Testis (tissue), 2 donors: ENCODE measurements at regions not wholly inside any gene's neighbourhood (a gene's known extent, or its start where the extent isn't known, plus 50 kb on each side); places are given as distances from the start of the nearest gene placed in this dataset.
A peak's percentile ranks its signal among the peaks of the same experiment; 100 is the strongest.

Source experiments
- DNase-seq: peaks from one replicate; pipeline ENCODE4 v3.0.0-alpha.2; 2019
- H3K27ac ChIP-seq, 2 donors: fragments of 200-600 bp; sonication (generic); one replicate each; pipeline ENCODE4 v1.5.1; 2019
- H3K27me3 ChIP-seq: fragments of 200-600 bp; sonication (generic); one replicate; pipeline ENCODE4 v1.5.1; 2019
- H3K36me3 ChIP-seq: fragments of 200-600 bp; sonication (generic); one replicate; pipeline ENCODE4 v1.5.1; 2017; ENCODE audit warnings: low read depth; ENCODE audit errors: missing control alignments
- H3K4me1 ChIP-seq: fragments of 200-600 bp; sonication (generic); one replicate; pipeline ENCODE4 v1.5.1; 2019
- H3K4me3 ChIP-seq, 2 donors: fragments of 200-600 bp; sonication (generic); one replicate each; pipeline ENCODE4 v1.5.1; 2017 to 2019
- H3K9me3 ChIP-seq: fragments of 200-600 bp; sonication (generic); one replicate; pipeline ENCODE4 v1.5.1; 2017
- POLR2A ChIP-seq: fragments of 450-650 bp; IDR thresholded peaks from one replicate; pipeline ENCODE4 v1.6.1; 2017; ENCODE audit warnings: antibody characterized with exemption, mild to moderate bottlenecking, moderate library complexity
- WGBS, 2 donors: methylation state at CpG; one replicate each; pipeline ENCODE4 v1.1.5; 2018; 5-methylcytosine and 5-hydroxymethylcytosine counted together
- intact Hi-C: fragments of 100-400 bp; cut with DNase I; formaldehyde crosslinking; loops from one replicate; pipeline ENCODE4 v1.15.1; 2023; ENCODE audit warnings: low total_unique reads
- TF ChIP-seq, protein P1 (sequence below), 3 experiments: fragments of 450-650 bp in 2 of 3; fragments of 200-600 bp in 1 of 3; sonication (generic) in 1 of 3; IDR thresholded peaks; one replicate each; pipeline ENCODE4 v1.5.1; 2016 to 2019; ENCODE audit warnings: antibody characterized with exemption in 3 of 3, mild to moderate bottlenecking in 2 of 3, moderate library complexity in 1 of 3

DNA sequence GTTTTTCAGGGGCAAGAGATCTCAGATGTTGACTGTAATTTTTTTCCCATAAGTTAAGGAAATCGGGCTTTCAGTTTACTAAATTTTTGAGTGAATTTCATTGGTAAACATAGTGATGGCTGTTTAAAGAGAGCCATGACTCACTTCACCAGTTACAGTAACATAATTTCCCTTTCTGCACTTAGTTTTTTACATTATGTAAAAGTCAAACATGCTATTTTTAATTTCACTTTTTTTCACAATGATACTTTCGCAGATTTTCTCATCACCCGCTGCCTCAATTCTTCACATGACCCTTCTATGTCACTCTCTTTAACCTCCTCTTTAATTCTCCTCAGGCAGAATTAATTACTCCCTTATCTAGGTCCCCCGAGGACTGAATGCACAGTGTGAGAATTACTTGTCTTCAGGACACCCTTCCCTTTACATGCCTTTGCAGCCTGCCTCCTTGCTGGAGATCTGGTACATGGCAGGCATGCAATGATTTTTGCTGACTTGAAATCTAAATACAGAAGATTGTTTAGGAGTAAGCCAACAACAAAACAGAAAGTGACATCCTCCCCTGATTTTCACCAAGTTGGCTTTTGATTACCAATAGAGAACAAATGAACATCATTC is 217.5 kb upstream of the S1PR3 start:
- Histone ChIP-seq H3K27me3 (no peaks in the 10 kb centered on the region), H3K27ac (peak overlapping the region in 1 of 2 donors; percentile 30), H3K36me3 (no peaks in the 10 kb centered on the region), H3K4me3 (no peak overlapping the region), H3K9me3 (no peaks in the 10 kb centered on the region), H3K4me1 (peaks cover 35% of the 10 kb centered on the region)
- no peak for TF ChIP-seq POLR2A
- TF ChIP-seq, protein P1, sequence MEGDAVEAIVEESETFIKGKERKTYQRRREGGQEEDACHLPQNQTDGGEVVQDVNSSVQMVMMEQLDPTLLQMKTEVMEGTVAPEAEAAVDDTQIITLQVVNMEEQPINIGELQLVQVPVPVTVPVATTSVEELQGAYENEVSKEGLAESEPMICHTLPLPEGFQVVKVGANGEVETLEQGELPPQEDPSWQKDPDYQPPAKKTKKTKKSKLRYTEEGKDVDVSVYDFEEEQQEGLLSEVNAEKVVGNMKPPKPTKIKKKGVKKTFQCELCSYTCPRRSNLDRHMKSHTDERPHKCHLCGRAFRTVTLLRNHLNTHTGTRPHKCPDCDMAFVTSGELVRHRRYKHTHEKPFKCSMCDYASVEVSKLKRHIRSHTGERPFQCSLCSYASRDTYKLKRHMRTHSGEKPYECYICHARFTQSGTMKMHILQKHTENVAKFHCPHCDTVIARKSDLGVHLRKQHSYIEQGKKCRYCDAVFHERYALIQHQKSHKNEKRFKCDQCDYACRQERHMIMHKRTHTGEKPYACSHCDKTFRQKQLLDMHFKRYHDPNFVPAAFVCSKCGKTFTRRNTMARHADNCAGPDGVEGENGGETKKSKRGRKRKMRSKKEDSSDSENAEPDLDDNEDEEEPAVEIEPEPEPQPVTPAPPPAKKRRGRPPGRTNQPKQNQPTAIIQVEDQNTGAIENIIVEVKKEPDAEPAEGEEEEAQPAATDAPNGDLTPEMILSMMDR (IDR thresholded peaks at IDR 0.05), result no peak
- no peak for DNase-seq
- intact Hi-C loops, result no loop called here
- WGBS, 2 donors, result 59 to 63% methylated on average over 4 of the region's 4 CpGs

DNA sequence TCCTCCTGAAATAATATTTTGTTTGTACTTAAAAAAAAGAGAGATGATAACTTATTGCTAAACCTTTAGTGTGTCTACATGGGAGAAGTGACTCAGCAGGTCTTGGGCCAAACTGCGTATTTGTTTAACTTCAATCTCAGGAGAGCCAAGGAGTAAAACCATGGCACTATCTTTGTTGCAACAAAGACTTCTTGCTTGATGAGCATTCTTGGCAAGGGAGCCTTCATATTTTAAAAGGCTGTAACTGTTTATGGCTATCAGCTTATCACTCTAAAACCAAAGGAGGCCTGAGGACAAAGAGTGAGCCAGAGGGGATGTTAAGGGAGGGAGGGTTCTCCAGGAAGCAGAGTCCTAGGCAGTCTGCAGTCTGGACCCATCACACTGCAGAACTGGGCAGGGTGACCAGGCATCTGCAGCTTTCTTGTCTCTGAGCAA is 216.2 kb upstream of the S1PR3 start:
- Histone ChIP-seq H3K4me1 (peaks cover 35% of the 10 kb centered on the region), H3K9me3 (no peaks in the 10 kb centered on the region), H3K4me3 (no peak overlapping the region), H3K36me3 (no peaks in the 10 kb centered on the region), H3K27ac (peak overlapping the region in 1 of 2 donors; percentile 60), H3K27me3 (no peaks in the 10 kb centered on the region)
- DNase-seq, result peak; percentile 79
- WGBS, 2 donors, result 34 to 48% methylated on average over 1 of the region's 1 CpG
- TF ChIP-seq, protein P1 (IDR thresholded peaks at IDR 0.05), result no peak
- no peak for TF ChIP-seq POLR2A
- intact Hi-C loops, result no loop called here

DNA sequence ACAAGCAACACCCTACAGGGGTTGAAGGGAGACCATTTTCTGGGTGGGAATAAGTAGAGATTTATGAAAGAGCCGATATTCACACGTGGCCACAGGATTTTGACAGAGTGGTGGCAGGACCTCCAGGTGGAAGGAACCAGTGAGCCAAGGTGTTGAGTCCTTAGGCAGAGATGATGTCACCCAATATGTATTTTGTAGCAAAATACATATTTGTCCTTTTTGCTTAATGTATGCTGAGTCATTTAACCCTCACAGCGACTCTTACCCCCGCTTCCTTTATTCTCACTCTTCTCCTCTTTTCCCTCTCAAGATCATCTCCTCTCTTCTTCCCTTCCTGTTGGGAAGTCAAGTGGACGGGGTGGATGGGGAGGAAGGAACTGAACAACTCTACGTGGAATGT is 215.7 kb upstream of the S1PR3 start:
- Histone ChIP-seq H3K4me1 (peaks cover 35% of the 10 kb centered on the region), H3K9me3 (no peaks in the 10 kb centered on the region), H3K27ac (peak overlapping the region in 1 of 2 donors; percentile 71), H3K36me3 (no peaks in the 10 kb centered on the region), H3K27me3 (no peaks in the 10 kb centered on the region), H3K4me3 (no peak overlapping the region)
- intact Hi-C loops, result no loop called here
- WGBS, 2 donors, result 89% methylated on average over 6 of the region's 6 CpGs
- TF ChIP-seq, protein P1 (IDR thresholded peaks at IDR 0.05), result no peak
- no peak for TF ChIP-seq POLR2A
- no peak for DNase-seq

DNA sequence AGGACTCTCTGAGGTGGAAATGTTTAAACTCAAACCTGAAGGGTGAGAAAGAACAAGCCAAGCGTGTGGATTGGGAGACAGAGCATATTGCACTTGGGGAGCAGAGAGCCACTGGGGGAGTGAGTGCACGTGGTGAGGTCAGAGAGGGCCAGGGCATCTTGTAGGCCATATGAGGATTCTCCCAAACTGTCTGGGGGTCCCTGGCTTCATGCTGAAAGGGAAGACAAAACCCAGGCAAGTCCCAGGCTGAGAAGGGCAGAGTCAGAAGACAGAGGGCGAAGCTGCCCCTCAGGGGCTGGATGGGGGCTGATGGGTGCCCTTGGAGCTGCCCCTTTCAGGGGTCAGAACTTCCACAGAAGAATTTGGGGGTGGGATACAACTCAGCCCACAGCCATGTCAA is 215.3 kb upstream of the S1PR3 start:
- Histone ChIP-seq H3K9me3 (no peaks in the 10 kb centered on the region), H3K36me3 (no peaks in the 10 kb centered on the region), H3K27me3 (no peaks in the 10 kb centered on the region), H3K4me3 (no peak overlapping the region), H3K4me1 (peaks cover 35% of the 10 kb centered on the region), H3K27ac (peak overlapping the region in 1 of 2 donors; percentile 71)
- DNase-seq, result no peak
- intact Hi-C loops, result no loop called here
- 91 to 98% methylated on average over 3 of the region's 3 CpGs for WGBS, 2 donors
- TF ChIP-seq POLR2A, result no peak
- TF ChIP-seq, protein P1 (IDR thresholded peaks at IDR 0.05), result no peak
